Islet of Langerhans (tissue), 1 donor: ENCODE measurements at regions not wholly inside any gene's neighbourhood (a gene's known extent, or its start where the extent isn't known, plus 50 kb on each side); places are given as distances from the start of the nearest gene placed in this dataset.
"Not testable (repeated sequence)": the region's sequence is repeated elsewhere in the genome, so short reads cannot be mapped to it uniquely, and the experiment has no call there.

Experiments
- FAIRE-seq: peaks from one replicate; lab custom pipeline; 2011; peaks lifted over from hg19 to GRCh38; lab: Jason Lieb, UNC

DNA sequence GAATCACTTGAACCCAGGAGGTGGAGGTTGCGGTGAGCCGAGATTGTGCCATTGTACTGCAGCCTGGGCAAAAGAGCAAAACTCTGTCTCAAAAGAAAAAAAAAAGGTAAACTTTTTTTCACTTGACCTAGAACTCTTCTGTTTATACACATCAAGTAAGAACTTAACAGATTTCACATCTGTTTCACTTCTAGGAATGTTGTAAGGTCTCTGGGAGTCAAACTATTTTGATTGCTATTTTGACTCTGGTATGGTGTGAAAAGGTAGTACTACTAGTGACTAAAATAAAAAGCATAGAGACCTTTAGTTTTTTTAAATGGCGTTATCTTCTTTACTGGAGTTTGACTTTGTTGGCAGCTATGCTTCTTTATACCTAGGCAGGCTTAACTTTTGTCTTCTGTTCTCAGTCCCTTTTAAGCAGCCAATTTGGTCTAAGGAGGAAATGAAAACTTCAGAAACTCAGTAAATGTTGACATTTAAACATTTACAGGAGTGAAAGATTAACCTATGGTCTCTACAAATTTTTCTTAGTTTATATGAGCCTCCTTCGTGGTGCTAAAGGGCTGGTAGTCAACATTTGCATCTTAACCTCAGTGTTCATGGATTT, 84.7 kb downstream of the METTL2B start:
- FAIRE-seq: not testable (repeated sequence)

DNA sequence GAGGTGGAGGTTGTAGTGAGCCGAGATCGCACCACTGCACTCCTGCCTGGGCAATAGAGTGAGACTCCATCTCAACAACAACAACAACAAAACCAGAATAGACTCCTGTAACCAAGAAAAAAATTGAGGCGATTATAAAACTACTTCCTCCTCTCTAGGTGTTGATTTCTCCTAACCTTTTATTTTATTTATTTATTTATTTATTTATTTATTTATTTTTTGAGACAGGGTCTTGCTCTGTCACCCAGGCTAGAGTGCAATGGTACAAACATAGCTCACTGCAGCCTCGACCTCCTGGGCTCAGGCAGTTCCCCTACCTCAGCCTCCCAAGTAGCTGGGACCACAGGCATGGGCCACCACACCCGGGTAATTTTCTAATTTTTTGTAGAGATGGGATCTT, 86.2 kb downstream of the METTL2B start:
- not testable (repeated sequence) for FAIRE-seq

DNA sequence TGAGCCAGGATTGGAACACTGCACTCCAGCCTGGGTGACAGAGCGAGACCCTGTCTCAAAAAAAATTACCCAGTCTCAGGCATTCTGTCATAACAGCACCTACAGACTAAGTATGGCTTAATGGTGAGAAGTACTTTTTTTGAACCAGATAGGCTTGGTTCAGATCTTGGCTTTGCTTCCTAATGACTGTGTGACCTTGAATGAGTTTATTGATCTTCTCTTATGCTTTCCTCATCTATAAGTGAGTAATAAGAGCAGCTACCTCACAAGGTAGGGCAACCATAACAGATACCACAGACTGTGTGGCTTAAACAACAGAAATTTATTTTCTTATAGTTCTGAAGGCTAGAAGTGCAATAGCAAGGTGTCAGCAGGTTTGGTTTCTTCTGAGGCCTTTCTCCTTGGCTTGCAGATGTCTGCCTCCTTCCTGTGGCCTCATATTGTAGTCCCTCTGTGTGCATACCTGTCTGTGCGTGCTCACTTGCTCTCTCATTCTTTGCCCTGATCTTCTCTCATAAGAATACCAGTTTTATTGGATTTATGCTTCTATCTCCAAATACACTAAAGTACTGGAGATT, 87.7 kb downstream of the METTL2B start:
- FAIRE-seq: not testable (repeated sequence)

DNA sequence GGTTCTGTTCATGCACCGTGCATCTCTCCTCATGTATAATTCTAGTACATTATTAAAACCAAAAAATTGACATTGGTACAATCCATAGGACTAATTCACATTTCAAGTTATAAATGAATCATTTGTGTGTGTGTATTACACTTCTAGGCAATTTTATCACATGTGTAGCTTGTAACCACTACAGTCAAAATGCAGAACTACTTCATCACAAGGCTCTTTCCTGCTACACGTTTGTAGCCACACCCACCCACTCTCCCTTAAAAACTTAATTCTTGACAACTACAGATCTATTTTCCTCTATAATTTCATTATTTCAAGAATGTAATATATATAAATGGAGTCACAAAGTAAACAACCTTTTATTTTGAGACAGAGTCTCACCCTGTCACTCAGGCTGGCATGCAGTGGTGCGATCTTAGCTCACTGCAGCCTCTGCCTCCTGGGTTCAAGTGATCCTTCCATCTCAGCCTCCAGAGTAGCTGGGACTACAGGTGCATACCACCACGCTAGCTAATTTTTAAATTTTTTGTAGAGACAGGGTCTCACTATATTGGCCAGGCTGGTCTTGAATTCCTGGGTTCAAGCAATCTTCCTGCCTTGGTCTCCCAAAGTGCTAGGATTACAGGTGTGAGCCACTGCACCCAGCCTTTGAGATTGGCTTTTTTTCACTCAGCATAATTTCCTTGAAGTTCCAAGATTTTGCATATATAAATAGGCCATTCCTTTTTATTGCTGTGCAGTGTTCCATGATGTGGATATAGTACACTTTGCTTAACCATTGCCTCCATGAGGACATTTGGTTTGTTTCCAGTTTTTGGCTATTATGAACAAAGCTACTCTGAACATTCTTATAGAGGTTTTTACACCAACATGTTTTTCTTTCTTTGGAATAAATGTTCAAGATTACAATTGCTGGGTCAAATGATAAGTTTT, 88.7 kb downstream of the METTL2B start:
- FAIRE-seq: not testable (repeated sequence)

DNA sequence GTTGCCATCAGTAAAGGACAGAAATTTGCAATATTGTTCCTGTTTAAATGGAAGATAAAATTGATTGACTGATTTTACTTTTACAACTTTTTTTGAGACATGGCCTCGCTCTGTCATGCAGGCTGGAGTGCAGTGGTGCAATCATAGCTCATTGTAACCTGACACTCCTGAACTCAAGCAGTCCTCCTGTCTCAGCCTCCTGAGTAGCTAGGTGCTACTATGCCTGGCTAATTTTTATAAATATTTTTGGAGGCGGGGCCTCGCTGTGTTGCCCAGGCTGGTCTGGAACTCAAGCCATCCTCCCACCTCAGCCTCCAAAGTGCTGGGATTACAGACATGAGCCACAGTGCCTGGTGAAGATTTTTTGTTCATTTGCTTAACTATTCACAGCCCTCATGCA, 96.8 kb upstream of the GARIN1A start:
- not testable (repeated sequence) for FAIRE-seq

DNA sequence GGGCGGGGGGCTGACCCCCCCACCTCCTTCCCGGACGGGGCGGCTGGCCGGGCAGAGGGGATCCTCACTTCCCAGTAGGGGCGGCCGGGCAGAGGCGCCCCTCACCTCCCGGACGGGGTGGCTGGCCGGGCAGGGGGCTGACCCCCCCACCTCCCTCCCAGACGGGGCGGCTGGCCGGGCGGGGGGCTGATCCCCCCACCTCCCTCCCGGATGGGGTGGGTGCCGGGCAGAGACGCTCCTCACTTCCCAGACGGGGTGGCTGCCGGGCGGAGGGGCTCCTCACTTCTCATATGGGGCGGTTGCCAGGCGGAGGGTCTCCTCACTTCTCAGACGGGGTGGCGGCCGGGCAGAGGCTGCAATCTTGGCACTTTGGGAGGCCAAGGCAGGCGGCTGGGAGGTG, 95.1 kb upstream of the GARIN1A start:
- not testable (repeated sequence) for FAIRE-seq

DNA sequence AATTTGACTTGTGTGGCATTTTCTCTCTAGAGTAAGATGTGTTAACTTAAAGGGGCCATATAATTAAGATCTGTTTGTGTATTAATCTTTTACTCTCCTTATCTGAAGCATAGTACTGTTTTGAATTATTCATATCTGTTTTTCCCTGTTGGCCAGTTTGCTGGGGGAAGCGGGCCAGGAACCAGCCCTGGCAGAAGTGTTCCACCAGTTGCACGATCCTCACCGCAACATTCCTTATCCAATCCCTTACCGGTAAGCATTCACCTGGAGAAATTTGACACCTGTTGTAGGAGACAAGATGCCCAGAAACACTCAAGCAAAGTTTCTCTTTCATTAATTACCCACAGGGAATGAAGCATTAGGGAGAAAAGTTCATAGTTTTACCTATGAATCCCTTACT, 92.2 kb upstream of the GARIN1A start:
- not testable (repeated sequence) for FAIRE-seq

DNA sequence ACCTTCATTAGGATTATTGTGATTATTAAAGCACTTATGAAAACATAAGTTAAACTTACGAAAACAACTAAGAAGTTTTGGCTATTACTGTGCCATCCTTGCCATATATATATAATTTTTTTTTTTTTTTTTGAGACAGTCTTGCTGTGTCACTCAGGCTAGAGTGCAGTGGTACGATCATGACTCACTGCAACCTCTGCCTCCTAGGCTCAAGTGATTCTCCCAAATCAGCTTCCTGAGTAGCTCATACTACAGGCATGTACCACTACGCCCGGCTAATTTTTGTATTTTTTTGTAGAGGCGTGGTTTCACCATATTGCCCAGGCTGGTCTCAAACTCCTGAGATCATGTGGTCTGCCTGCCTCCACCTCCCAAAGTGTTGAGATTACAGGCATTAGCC, 91.0 kb upstream of the GARIN1A start:
- FAIRE-seq: not testable (repeated sequence)

DNA sequence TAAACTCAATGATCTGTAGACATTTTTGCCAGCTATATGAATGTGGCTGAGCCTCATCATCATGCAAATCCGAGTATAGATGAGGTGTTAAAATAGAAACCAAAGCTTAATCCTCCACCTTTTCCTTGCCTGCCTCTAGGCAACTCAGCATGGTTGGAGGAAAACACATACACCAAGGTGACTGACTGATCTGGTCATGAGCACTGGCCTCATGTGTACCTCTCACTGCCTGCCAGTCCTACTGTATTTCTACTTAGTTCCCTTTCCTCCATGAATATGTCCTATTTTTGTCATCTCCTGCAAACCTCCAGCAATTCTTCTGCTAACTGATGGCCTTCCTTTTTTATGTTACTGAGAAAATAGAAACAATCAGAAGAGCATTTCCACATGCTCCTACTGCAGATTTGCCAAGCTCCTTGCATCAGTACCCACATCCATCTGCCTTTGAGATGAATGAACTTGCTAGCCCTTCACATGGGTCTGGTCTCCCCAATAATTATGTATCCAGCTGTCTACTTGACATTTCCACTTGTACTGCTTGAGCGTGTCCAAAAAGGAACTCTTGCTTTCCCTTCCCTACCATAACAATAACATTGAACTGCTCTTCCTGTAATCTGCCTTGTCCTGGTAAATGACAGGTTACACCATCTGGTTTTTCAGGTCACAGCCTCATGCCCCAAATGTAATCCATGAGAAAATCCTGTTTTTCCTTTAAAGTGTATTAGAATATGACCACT, 90.1 kb upstream of the GARIN1A start:
- not testable (repeated sequence) for FAIRE-seq

DNA sequence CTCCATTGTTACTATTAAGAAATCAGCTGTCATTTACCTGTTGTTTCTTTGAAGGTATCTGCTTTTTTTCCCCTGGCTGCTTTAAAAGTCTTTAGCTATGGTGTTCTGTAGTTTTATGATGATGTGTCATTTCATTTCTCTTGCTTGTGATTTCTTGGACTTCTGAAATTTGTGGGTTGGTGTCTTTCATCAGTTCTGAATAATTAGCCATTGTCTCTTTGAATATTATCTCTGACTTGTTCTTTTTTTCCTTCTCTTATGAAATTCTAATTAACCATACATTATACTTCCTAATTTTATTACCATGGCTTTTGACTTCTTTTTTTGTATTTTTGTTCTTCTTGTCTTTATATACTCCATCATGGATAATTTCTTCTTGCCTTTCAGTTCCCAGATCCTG, 85.4 kb upstream of the GARIN1A start:
- not testable (repeated sequence) for FAIRE-seq

DNA sequence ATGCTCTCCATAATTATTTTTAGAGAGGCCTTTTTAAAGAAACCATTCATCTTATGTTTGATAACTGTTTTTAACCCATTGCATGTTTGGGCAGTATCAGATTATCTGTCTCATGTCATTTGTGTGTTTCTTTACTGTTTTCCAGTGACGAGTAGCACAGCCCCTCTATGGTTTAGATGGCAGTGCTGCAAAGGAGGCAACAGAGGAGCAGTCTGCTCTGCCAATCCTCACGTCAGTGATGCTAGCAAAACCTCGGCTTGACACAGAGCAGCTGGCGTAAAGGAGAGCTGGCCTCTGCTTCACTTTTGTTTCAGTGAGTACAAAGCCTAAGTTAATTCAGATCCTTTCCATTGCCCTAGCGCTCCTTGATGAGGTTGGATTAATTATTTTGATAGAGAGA, 80.4 kb upstream of the GARIN1A start:
- FAIRE-seq: no peak

DNA sequence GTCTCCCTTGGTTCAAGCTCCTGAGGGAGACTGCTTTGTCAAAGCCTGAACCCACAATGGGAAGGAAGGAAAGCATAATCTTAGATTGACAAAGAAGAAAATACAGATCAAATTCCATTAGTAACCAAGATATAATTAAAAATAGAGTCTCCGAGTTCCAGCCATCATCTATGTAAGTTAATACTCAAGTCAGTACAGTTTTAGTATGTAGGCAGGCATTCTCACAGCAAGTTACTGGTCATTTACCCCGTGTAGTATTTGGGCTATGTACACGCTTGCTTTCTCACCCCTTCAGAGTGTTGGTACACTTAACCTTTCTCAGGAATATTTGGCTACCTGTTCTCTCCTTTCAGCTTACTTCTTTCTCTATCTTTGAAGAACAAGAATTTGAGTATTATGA, 79.9 kb upstream of the GARIN1A start:
- not testable (repeated sequence) for FAIRE-seq

DNA sequence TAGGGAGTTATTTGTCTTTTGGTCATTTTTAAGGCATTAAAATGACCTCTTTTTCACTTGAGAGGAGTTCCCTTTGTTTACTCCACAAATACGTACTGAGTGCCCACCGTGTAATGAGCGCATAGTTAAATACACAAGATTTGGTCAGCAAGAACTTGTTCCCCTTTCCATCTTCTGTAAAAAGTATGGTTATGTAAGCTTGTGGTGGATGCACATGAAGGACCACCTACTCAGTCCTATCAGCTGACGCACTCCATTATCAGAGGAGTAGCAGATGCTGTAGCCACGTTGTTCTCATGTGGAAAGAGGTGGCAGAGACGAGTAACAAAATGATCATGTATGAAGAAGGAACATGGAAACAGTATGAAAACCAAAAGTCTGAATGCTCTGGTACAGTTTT, 78.0 kb upstream of the GARIN1A start:
- not testable (repeated sequence) for FAIRE-seq

DNA sequence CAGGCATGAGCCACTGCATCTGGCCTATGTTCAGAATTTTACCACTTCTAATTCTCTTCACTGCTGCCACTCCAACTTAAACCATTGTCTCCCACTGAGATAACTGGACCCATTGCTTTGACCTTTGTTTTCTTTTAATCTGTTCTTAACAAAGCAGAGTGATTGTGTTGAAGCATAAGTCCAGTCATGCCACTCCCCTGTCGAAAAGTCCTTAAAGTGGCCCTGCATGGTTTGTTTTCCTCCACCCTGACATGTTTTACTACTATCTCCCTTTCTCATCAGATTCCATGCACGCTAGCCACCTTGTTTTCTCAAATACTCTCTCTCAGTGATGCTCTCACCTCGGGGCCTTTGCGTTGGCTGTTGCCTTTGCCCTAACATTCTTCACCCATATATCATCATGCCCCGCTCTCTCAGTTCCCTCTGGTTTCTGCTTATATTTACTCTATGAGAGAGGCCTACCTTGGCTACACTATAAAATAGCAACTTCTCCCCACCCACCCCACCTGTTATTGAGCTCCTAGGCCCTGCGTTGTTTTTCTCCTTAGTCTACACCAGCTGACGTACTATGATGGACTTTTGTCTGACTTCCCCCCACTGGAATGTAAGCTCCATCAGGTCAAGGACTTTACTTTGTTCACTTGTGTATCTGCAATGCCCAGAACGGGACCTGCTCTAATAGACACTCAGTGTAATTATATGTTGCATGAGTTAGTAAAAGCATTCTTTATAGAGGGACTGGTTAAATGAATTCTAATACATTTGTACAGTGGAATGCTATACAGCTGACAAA, 75.6 kb upstream of the GARIN1A start:
- FAIRE-seq: not testable (repeated sequence)

DNA sequence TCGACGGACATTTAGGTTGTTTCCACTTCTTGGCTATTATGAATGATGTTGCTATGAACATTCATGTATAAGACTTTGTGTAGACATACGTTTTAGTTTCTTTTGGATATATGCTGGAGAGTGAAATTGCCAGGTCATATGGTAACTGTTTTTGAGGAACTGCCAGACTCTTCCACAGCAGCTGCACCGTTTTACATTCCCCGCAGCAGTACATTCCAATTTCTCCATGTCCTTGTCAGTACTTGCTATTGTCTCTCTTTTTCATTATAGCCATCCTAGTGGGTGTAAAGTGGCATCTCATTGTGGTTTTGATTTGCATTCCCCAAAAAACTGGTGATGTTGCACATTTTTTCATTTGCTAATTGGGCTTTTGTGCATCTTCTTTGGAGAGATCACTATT, 73.1 kb upstream of the GARIN1A start:
- FAIRE-seq: not testable (repeated sequence)

DNA sequence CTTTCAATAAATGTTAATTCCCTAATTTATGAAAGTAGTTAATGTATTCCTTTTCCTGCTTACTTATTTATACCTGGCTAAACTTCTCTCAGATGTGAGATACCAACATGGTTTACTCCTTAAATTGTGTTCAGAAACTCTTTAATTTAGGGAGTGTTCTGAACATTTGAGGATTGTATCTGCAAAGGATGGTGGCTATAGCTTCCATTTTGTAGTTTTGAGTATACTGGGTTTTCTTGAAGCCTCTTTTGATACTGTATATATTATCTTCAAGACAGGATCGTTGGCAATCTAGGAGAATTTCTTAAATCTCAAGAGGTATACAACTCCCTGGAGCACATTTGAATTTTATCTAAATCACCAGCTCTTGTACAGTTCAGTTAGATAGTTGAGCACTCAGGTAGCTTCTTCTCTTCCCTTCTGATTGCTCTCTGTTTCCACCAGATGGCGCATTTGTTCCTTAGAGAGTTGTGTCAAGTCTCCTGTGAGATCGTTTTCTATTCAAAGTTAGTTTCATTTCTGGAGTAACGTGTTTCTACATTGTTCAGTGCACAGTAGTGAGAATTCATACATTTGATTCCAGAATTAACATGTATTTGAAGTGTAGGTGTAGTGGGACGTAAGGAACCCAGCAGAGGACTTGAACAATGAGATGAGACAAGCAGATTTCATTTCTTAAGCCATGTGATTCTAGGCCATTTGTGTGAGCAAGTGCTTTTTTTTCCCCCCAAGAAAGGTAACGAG, 63.2 kb upstream of the GARIN1A start:
- peak; percentile 98 for FAIRE-seq

DNA sequence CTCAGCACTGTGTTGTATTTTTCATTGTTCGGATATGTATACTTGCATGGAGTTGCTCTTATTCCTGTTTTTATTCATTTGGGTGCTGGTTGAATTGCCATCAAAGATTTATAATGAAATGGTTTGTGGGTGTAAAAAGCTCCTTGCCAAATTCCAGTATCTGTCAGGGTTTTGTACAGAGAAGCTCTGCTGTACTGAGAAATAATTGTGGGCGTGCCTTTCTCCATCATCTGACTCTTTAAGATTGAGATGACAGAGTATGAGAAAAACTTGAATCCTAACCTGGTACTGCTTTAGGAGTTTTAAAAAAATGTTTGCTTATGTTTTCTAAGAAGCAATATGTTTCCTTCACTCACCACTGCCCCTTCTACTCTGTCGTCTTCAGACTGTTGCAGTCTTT, 58.7 kb upstream of the GARIN1A start:
- not testable (repeated sequence) for FAIRE-seq

DNA sequence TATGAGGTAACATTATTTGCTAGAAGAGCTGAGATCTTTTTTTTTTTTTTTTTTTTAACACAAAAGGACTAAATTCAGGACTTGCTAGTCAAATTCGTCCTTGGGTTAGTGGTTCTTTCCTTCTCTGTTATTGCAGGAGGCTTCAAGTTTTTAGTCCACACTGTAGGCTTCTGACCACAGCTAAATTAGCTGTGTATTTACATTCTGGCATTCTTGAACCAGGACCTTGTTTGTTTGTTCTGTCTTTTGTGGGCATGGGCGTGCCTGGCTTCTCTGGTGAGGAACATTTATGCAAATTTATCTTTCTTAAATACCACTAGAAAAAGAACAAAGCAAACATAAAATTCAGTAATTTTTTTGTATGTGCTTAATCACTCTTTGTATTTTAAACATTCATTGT, 57.3 kb upstream of the GARIN1A start:
- not testable (repeated sequence) for FAIRE-seq

DNA sequence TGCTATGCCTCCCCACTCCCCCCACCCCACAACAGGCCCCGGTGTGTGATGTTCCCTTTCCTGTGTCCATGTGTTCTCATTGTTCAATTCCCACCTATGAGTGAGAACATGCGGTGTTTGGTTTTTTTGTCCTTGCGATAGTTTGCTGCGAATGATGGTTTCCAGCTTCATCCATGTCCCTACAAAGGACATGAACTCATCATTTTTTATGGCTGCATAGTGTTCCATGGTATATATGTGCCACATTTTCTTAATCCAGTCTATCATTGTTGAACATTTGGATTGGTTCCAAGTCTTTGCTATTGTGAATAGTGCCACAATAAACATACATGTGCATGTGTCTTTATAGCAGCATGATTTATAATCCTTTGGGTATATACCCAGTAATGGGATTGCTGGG, 55.3 kb upstream of the GARIN1A start:
- not testable (repeated sequence) for FAIRE-seq
